ENCODE measurements at regions not wholly inside any gene's neighbourhood (a gene's known extent, or its start where the extent isn't known, plus 50 kb on each side); places are given as distances from the start of the nearest gene placed in this dataset.

GRCh38 chr19:34578751-34579150 lies 97.2 kb downstream of the WTIP start:
- 67 to 84% (median 82%) methylated on average over 5 of the region's 5 CpGs for WGBS, 5 donors
- no peak for TF ChIP-seq POLR2A (IDR thresholded peaks at IDR 0.05)
- TF ChIP-seq EP300 (IDR thresholded peaks at IDR 0.05): no peak
- TF ChIP-seq CTCF (IDR thresholded peaks at IDR 0.05): no peak
- TF ChIP-seq POLR2AphosphoS5 (IDR thresholded peaks at IDR 0.05): no peak
- Histone ChIP-seq H3K36me3 (no peaks in the 10 kb centered on the region), H3K27me3 (peaks cover 0 to 25% (median 12%) of the 10 kb centered on the region in 3 donors), H3K4me3 (no peak overlapping the region), H3K9me3 (peaks cover 0 to 15% (median under 1%) of the 10 kb centered on the region in 4 donors), H3K4me1 (peaks cover 0 to 8% (median 0%) of the 10 kb centered on the region in 4 donors), H3K27ac (no peak overlapping the region)
- DNase-seq: no peak
- intact Hi-C loops (cut with DNase I; ENCODE audit: low total_unique reads): no loop called here

- WGBS, 5 donors: 73 to 83% (median 75%) methylated on average over 3 to 4 of the region's 4 CpGs
- Histone ChIP-seq H3K27ac (no peak overlapping the region), H3K27me3 (peaks cover 0 to 25% (median 12%) of the 10 kb centered on the region in 3 donors), H3K4me1 (peaks cover 0 to 8% (median 0%) of the 10 kb centered on the region in 4 donors), H3K36me3 (no peaks in the 10 kb centered on the region), H3K9me3 (peaks cover 0 to 13% (median 0%) of the 10 kb centered on the region in 4 donors), H3K4me3 (no peak overlapping the region)
- TF ChIP-seq POLR2AphosphoS5 (IDR thresholded peaks at IDR 0.05): no peak
- TF ChIP-seq CTCF (IDR thresholded peaks at IDR 0.05): no peak
- TF ChIP-seq POLR2A (IDR thresholded peaks at IDR 0.05): no peak
- TF ChIP-seq EP300 (IDR thresholded peaks at IDR 0.05): no peak
- intact Hi-C loops (cut with DNase I; ENCODE audit: low total_unique reads): no loop called here
- DNase-seq: no peak
Observed at GRCh38 chr19:34578173-34578572, 96.6 kb downstream of the WTIP start.

GRCh38 chr19:34577531-34578101 lies 96.1 kb downstream of the WTIP start:
- no peak overlapping the region for H3K27ac ChIP-seq
- TF ChIP-seq POLR2AphosphoS5 (IDR thresholded peaks at IDR 0.05): no peak
- no peak for TF ChIP-seq CTCF (IDR thresholded peaks at IDR 0.05)
- TF ChIP-seq EP300 (IDR thresholded peaks at IDR 0.05): no peak
- 7 to 20% (median 9%) methylated on average over 7 to 45 of the region's 45 CpGs for whole genome bisulfite sequencing, 5 donors

GRCh38 chr19:34577056-34577455 lies 95.5 kb downstream of the WTIP start:
- Histone ChIP-seq H3K4me3 (no peak overlapping the region), H3K36me3 (no peaks in the 10 kb centered on the region), H3K27ac (no peak overlapping the region), H3K9me3 (peaks cover 0 to 24% (median 0%) of the 10 kb centered on the region in 4 donors), H3K27me3 (peaks cover 0 to 25% (median 12%) of the 10 kb centered on the region in 3 donors), H3K4me1 (peaks cover 0 to 8% (median 0%) of the 10 kb centered on the region in 4 donors)
- WGBS, 5 donors: 56 to 67% (median 65%) methylated on average over 16 of the region's 16 CpGs
- no peak for DNase-seq
- intact Hi-C loops (cut with DNase I; ENCODE audit: low total_unique reads): no loop called here
- TF ChIP-seq EP300 (IDR thresholded peaks at IDR 0.05) (no peak), CTCF (IDR thresholded peaks at IDR 0.05) (no peak)

More at GRCh38 chr19:34577531-34578101, 96.1 kb downstream of the WTIP start:
- intact Hi-C loops (cut with DNase I; ENCODE audit: low total_unique reads): no loop called here
- Histone ChIP-seq H3K9me3 (peaks cover 0 to 19% (median 0%) of the 10 kb centered on the region in 4 donors), H3K4me3 (no peak overlapping the region), H3K4me1 (peaks cover 0 to 8% (median 0%) of the 10 kb centered on the region in 4 donors), H3K27me3 (peaks cover 0 to 25% (median 12%) of the 10 kb centered on the region in 3 donors), H3K36me3 (no peaks in the 10 kb centered on the region)
- peak in 1 of 2 donors; percentile 29 for DNase-seq

Data from stomach (tissue), 8 donors.